HFF-Myc (cell line): ENCODE measurements at regions not wholly inside any gene's neighbourhood (a gene's known extent, or its start where the extent isn't known, plus 50 kb on each side); places are given as distances from the start of the nearest gene placed in this dataset.
A peak's percentile ranks its signal among the peaks of the same experiment; 100 is the strongest.

Experiments used
- DNase-seq: peaks from one replicate; pipeline ENCODE4 v3.0.0-alpha.2; 2011; ENCODE audit warnings: low read depth; ENCODE audit errors: extremely low read depth
- H3K4me3 ChIP-seq: replicated peaks from 2 replicates; pipeline ENCODE4 v1.5.1; 2011; ENCODE audit warnings: low read depth, mild to moderate bottlenecking, control low read depth, low read length
- CTCF ChIP-seq: IDR thresholded peaks from 2 replicates; pipeline ENCODE4 v1.5.1; 2012; ENCODE audit warnings: mild to moderate bottlenecking, low read depth, low read length, control low read depth; ENCODE audit errors: missing control alignments

- no peak overlapping the region for H3K4me3 ChIP-seq
- TF ChIP-seq CTCF: no peak
- DNase-seq: no peak
Measured at GRCh38 chr3:107892955-107893624, 197.7 kb downstream of the CD47 start.

- TF ChIP-seq CTCF: peak; percentile 38
- H3K4me3 ChIP-seq: no peak overlapping the region
- DNase-seq: peak; percentile 77
Measured at GRCh38 chr3:107884719-107885460, 205.9 kb downstream of the CD47 start.

- DNase-seq: no peak
- no peak for TF ChIP-seq CTCF
- no peak overlapping the region for H3K4me3 ChIP-seq
Measured at GRCh38 chr3:107884028-107884427, 206.8 kb downstream of the CD47 start.

GRCh38 chr3:107882881-107883280, 207.9 kb downstream of the CD47 start:
- no peak for TF ChIP-seq CTCF
- no peak overlapping the region for H3K4me3 ChIP-seq
- no peak for DNase-seq

- H3K4me3 ChIP-seq: no peak overlapping the region
- DNase-seq: no peak
- no peak for TF ChIP-seq CTCF
Measured at GRCh38 chr3:107882261-107882660, 208.6 kb downstream of the CD47 start.

- no peak overlapping the region for H3K4me3 ChIP-seq
- no peak for TF ChIP-seq CTCF
- no peak for DNase-seq
Measured at GRCh38 chr3:107881509-107881908, 209.3 kb downstream of the CD47 start.

GRCh38 chr3:107880702-107881101, 210.1 kb downstream of the CD47 start:
- no peak for TF ChIP-seq CTCF
- no peak for DNase-seq

More at GRCh38 chr3:107880702-107881101, 210.1 kb downstream of the CD47 start:
- H3K4me3 ChIP-seq: no peak overlapping the region
